ENCODE measurements at regions not wholly inside any gene's neighbourhood (a gene's known extent, or its start where the extent isn't known, plus 50 kb on each side); places are given as distances from the start of the nearest gene placed in this dataset.

GRCh38 chr3:127385540-127385870 lies 97.7 kb upstream of the PRR20G start:
- TF ChIP-seq CTCF (IDR thresholded peaks at IDR 0.05): no peak
- TF ChIP-seq POLR2A (IDR thresholded peaks at IDR 0.05): no peak

Data from esophagus squamous epithelium (tissue), 4 donors.